Neural crest cell (in vitro differentiated cells): ENCODE measurements at regions not wholly inside any gene's neighbourhood (a gene's known extent, or its start where the extent isn't known, plus 50 kb on each side); places are given as distances from the start of the nearest gene placed in this dataset.

Source experiments
- DNase-seq: peaks from one replicate; pipeline ENCODE4 v3.0.0; 2021; ENCODE audit warnings: low read depth, mixed read lengths, low spot score
- H3K27ac Mint-ChIP-seq: one replicate; pipeline ENCODE4 v1.8.0; 2021; ENCODE audit warnings: mild to moderate bottlenecking, mixed read lengths; ENCODE audit not compliant: unreplicated experiment
- H3K27me3 Mint-ChIP-seq: 2 replicates; pipeline ENCODE4 v1.8.0; 2021; ENCODE audit warnings: low read depth, mild to moderate bottlenecking, mixed read lengths
- H3K36me3 Mint-ChIP-seq: 2 replicates; pipeline ENCODE4 v1.8.0; 2021; ENCODE audit warnings: low read depth, mild to moderate bottlenecking, mixed read lengths
- H3K4me1 Mint-ChIP-seq: 2 replicates; pipeline ENCODE4 v1.8.0; 2021; ENCODE audit warnings: mixed read lengths
- H3K4me3 Mint-ChIP-seq: one replicate; pipeline ENCODE4 v1.8.0; 2021; ENCODE audit warnings: mild to moderate bottlenecking, mixed read lengths
- H3K9me3 Mint-ChIP-seq: 2 replicates; pipeline ENCODE4 v1.8.0; 2021; ENCODE audit warnings: mixed read lengths
- CTCF ChIP-seq: fragments of 200-600 bp; sonication (generic); conservative IDR thresholded peaks from 2 replicates; pipeline ENCODE4 v1.5.0; 2021; ENCODE audit warnings: antibody characterized with exemption, mild to moderate bottlenecking

DNA sequence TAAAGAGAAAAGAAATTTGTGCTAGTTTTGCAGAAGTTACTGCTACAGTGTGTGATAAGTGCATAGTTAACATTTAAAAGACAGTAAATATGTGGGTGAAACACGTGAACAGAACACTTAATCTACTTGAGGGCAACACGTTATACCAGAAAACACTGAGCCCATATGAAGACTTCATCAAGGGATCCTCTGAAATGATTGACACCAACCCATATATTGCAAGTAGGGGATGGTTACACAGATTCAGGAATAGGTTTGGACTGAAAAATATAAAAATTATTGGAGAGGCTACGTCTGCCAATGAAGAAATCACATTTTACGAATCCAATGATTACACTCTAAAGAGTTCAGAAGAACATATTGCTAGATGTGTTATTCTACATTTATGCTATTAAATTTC, 185.6 kb downstream of the GPX5 start:
- peaks cover 12% of the 10 kb centered on the region for H3K4me1 Mint-ChIP-seq
- H3K27me3 Mint-ChIP-seq = peaks cover 84% of the 10 kb centered on the region
- peaks cover 17% of the 10 kb centered on the region for H3K9me3 Mint-ChIP-seq
- no peak overlapping the region for H3K27ac Mint-ChIP-seq
- no peak overlapping the region for H3K4me3 Mint-ChIP-seq
- H3K36me3 Mint-ChIP-seq = peaks cover 9% of the 10 kb centered on the region
- no peak for TF ChIP-seq CTCF
- DNase-seq = no peak

GRCh38 chr6:28711788-28712341, 186.2 kb downstream of the GPX5 start:
- TF ChIP-seq CTCF = no peak
- peaks cover 8% of the 10 kb centered on the region for H3K36me3 Mint-ChIP-seq
- peaks cover 87% of the 10 kb centered on the region for H3K27me3 Mint-ChIP-seq
- peaks cover 12% of the 10 kb centered on the region for H3K4me1 Mint-ChIP-seq
- peak overlapping the region; percentile 23 for H3K4me3 Mint-ChIP-seq
- DNase-seq = no peak
- no peak overlapping the region for H3K27ac Mint-ChIP-seq
- peaks cover 14% of the 10 kb centered on the region for H3K9me3 Mint-ChIP-seq

- H3K4me3 Mint-ChIP-seq = no peak overlapping the region
- peaks cover 12% of the 10 kb centered on the region for H3K4me1 Mint-ChIP-seq
- no peak overlapping the region for H3K27ac Mint-ChIP-seq
Measured at GRCh38 chr6:28712982-28713381, 187.3 kb downstream of the GPX5 start.

DNA sequence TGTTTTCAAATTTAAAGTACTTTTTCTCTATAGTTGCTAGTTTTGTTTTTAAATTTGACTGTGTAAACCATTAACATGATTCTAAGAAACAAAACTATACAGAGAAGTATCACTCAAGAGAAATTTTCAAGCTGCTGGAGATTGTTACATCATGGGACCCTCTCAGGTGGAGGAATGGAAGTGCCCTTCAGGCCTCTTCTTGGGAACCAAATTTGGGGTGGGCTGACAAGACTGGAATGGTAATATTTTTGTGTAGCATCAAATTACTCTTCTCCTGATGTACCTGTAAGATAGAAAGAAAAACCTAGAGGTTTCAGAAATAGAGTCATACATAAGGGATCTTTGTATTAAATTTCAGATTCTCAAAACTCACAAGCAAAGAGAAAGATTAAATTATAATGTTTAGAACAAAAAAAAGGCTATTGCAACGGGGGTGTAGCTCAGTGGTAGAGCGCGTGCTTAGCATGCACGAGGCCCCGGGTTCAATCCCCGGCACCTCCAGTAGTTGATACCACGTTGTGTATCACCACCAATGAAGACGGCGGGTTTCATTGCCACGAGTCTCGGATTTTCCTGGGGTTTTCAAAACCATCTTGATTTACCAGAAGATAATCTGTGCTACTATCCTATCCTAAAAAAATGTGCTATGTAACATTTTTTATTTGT, 193.7 kb downstream of the GPX5 start:
- no peak overlapping the region for H3K4me3 Mint-ChIP-seq
- no peaks in the 10 kb centered on the region for H3K9me3 Mint-ChIP-seq
- no peaks in the 10 kb centered on the region for H3K4me1 Mint-ChIP-seq
- H3K36me3 Mint-ChIP-seq = no peaks in the 10 kb centered on the region
- H3K27ac Mint-ChIP-seq = no peak overlapping the region
- no peak for TF ChIP-seq CTCF
- peaks cover 90% of the 10 kb centered on the region for H3K27me3 Mint-ChIP-seq
- DNase-seq = no peak

More at GRCh38 chr6:28712982-28713381, 187.3 kb downstream of the GPX5 start:
- Mint-ChIP-seq H3K27me3 (peaks cover 87% of the 10 kb centered on the region), H3K9me3 (peaks cover 10% of the 10 kb centered on the region), H3K36me3 (peaks cover 8% of the 10 kb centered on the region)
- no peak for DNase-seq
- TF ChIP-seq CTCF = no peak

- Mint-ChIP-seq H3K27me3 (peaks cover 90% of the 10 kb centered on the region), H3K9me3 (no peaks in the 10 kb centered on the region), H3K27ac (no peak overlapping the region), H3K4me3 (no peak overlapping the region), H3K4me1 (no peaks in the 10 kb centered on the region), H3K36me3 (no peaks in the 10 kb centered on the region)
- TF ChIP-seq CTCF = no peak
- DNase-seq = no peak
Measured at GRCh38 chr6:28720357-28721231, 194.9 kb downstream of the GPX5 start.
